Retinal pigment epithelial cell (primary cell): ENCODE measurements at regions not wholly inside any gene's neighbourhood (a gene's known extent, or its start where the extent isn't known, plus 50 kb on each side); places are given as distances from the start of the nearest gene placed in this dataset.

ENCODE experiments used
- DNase-seq: peaks from one replicate; pipeline ENCODE4 v3.0.0-alpha.2; 2010; ENCODE audit warnings: low read depth
- H3K4me3 ChIP-seq: 2 replicates; pipeline ENCODE4 v1.5.1; 2011; ENCODE audit warnings: mild to moderate bottlenecking, low read length, control low read depth, moderate library complexity
- TF ChIP-seq, protein P1 (sequence below): conservative IDR thresholded peaks from 2 replicates; pipeline ENCODE4 v1.5.1; 2011; ENCODE audit warnings: low read depth, low read length, control low read depth, inconsistent platforms

DNA sequence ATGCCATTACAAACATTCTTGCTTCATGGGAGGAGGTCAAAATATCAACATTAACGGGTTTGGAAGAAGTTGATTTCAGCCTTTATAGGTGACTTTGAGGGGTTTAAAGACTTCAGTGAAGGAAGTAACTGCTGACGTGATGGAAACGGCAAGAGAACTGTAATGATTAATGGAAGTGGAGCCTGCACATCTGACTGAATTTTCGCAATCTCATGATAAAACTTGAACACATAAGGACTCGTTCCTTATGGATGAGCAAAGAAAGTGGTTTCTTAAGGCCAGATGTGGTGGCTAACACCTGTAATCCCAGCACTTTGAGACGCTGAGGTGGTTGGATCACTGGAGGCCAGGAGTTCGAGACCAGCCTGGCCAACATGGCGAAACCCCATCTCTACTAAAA lies 226.1 kb downstream of the BCAS1 start:
- H3K4me3 ChIP-seq: no peak overlapping the region
- DNase-seq: no peak

DNA sequence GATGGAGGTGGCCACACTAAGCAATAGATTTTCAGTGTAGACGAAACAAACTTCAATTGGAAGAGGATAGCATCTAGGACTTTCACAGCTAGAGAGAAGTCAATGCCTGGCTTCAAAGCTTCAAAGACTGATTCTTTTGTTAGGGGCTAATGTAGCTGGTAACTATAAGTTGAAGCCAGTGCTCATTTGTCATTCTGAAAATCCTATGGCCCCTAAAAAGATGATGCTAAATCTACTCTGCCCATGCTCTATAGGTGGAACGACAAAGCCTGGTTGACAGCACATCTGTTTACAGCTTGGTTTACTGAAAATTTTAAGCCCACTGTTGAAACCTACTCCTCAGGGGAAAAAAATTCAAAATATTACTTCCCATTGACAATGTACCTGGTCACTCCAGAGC lies 226.7 kb downstream of the BCAS1 start:
- no peak overlapping the region for H3K4me3 ChIP-seq
- DNase-seq: no peak
- TF ChIP-seq, protein P1, sequence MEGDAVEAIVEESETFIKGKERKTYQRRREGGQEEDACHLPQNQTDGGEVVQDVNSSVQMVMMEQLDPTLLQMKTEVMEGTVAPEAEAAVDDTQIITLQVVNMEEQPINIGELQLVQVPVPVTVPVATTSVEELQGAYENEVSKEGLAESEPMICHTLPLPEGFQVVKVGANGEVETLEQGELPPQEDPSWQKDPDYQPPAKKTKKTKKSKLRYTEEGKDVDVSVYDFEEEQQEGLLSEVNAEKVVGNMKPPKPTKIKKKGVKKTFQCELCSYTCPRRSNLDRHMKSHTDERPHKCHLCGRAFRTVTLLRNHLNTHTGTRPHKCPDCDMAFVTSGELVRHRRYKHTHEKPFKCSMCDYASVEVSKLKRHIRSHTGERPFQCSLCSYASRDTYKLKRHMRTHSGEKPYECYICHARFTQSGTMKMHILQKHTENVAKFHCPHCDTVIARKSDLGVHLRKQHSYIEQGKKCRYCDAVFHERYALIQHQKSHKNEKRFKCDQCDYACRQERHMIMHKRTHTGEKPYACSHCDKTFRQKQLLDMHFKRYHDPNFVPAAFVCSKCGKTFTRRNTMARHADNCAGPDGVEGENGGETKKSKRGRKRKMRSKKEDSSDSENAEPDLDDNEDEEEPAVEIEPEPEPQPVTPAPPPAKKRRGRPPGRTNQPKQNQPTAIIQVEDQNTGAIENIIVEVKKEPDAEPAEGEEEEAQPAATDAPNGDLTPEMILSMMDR: no peak

More for the DNA sequence above, 226.1 kb downstream of the BCAS1 start:
- TF ChIP-seq, protein P1: no peak

DNA sequence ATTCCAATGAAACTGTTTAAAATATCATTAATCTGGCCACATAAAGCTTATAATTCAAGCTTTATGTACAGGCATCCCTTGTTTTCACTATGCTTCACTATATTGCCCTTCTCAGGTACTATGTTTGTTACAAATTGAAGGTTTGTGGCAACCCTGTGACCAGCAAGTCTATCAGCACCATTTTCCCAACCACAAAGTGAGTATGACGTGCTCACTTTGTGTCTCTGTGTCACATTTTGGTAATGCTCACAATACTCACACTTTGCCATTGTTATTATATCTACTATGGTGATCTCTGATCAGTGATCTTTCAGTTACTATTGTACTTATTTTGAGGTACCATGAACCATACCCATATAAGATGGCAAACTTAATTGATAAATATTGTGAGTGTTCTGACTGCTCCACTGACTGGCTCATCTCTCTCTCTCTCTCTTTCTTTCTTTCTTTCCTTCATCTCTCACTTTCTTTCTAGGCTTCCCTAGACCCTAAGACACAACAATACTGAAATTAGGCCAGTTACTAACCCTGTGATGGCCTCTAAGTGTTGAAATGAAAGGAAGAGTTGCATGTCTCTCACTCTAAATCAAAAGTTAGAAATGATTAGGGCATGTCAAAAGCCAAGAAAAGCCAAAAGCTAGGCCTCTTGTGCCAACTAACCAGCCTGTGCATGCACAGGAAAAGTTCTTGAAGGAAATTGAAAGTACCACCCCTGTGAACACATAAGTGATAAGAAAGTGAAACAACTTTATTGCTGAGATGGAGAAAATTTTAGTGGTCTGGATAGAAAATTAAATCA lies 227.9 kb downstream of the BCAS1 start:
- TF ChIP-seq, protein P1: no peak
- no peak for DNase-seq
- no peak overlapping the region for H3K4me3 ChIP-seq

DNA sequence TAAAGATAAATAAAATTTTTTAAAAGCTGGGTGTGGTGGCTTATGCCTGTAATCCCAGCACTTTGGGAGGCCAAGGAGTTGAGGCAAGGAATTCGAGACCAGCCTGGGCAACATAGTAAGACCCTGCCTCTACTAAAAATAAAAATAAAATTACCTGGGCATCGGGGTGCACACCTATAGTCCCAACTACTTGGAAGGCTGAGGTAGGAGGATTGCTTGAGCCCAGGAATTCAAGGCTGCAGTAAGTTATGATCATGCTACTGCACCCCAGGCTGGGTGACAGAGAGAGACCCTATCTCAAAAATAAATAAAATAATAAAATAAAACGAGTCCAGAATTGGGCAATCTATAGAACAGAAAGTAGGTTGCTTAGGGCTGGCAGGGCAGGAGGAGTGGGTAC lies 228.7 kb downstream of the BCAS1 start:
- TF ChIP-seq, protein P1: no peak
- DNase-seq: no peak

DNA sequence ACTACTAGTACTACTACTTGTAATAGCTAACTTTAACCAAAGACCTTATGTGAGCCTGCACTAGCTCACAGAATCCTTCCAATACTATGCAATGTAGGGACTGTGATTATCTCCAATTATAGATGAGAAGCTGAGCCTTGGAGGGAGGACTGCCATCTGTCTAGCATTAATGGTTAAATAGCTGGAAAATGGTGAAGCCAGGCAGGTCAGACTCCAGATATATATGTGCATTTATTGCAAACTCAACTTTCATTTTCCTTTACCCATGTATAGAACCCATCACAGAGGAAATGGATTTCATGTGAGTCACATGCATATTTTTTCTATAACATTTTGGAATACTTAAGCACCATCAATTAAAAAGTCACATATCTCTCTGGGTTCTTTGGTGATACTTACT lies 229.9 kb downstream of the BCAS1 start:
- no peak overlapping the region for H3K4me3 ChIP-seq
- DNase-seq: no peak
- TF ChIP-seq, protein P1: no peak

More for the DNA sequence above, 228.7 kb downstream of the BCAS1 start:
- H3K4me3 ChIP-seq: no peak overlapping the region

DNA sequence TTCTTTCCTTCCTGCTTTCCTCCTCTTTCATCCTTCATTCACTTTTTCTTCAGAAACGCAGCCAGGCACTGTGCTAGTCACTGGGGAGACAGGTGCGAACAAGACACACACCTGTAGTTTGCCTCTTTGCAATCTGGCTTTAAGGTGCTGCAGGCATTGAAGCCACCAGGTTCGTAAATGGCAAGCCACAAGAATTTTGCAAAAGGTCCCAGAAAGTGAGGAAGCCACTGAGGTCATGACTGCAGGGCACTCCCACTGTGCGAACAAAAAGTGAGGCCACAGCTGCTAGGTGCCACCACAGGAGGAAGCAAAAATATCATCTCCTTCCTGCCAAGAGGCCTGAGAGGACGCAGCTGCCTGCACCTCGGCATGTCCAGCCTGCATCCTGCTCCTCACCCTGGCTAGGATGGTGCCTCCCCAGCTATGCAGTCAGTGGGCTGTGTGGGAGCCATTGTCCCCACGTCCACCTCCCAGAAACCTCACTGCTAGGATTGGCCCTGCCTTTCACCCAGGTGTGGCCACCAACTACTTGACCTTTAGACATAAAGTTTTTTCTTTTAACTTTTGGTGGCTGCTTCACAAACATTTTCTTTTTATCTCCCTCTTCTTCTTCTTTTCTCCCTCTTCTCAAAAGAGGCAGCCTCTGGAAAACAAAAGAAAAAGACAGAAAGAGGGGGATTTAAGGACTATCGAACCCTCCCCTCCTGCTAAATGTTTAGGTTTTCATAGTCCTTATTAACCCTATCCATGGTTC lies 230.8 kb downstream of the BCAS1 start:
- no peak for DNase-seq
- TF ChIP-seq, protein P1: no peak
- no peak overlapping the region for H3K4me3 ChIP-seq
